ENCODE measurements at regions not wholly inside any gene's neighbourhood (a gene's known extent, or its start where the extent isn't known, plus 50 kb on each side); places are given as distances from the start of the nearest gene placed in this dataset.
"Not testable (repeated sequence)": the region's sequence is repeated elsewhere in the genome, so short reads cannot be mapped to it uniquely, and the experiment has no call there.

- DNase-seq (ENCODE audit: low read depth in 4 of 4, low spot score in 3 of 4): no peak
Measured at GRCh38 chr6:22150368-22151035, 146.3 kb downstream of the PRL start.

DNA sequence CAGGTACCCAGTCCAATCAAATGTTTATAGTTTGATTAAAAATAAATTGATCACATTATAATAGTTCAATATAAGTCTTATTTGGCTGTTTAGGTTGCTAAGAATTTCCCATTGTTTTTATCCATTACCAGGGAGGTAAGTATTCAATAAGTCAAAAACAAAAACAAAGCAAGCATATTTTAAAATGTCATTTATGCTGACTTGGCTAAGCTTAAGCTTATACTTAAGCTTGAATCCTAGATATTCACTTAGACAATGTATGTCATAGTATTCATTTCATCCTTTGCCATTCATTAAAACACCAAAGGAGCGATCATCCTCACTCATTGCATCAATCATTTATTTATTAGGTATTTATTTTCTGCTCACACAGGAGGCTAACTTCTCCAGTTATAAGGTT is 144.9 kb downstream of the PRL start:
- DNase-seq (ENCODE audit: low read depth in 4 of 4, low spot score in 3 of 4): no peak

DNA sequence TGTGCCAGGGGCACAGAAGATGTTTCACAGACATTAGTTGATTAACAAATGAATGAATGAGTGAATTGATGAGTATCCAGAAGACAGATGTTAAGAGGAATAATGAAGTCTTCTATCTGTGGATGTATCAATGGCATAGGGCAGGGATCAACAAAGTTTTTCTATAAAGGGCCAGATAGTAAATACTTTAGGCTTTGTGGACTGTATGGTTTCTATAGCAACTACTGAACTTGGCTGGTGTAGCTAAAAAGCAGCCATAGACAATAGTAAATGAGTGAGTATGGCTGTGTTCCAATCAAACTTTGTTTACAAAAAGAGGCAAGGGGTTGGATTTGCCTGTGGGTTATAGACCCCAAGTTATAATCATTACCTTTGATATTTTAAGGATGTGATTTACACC is 144.0 kb downstream of the PRL start:
- DNase-seq (ENCODE audit: low read depth in 4 of 4, low spot score in 3 of 4): no peak

GRCh38 chr6:22153384-22154158 is 143.3 kb downstream of the PRL start:
- DNase-seq (ENCODE audit: low read depth in 4 of 4, low spot score in 3 of 4): no peak

GRCh38 chr6:22155551-22155950 is 141.3 kb downstream of the PRL start:
- no peak for DNase-seq (ENCODE audit: low read depth in 4 of 4, low spot score in 3 of 4)

GRCh38 chr6:22157233-22157632 is 139.6 kb downstream of the PRL start:
- DNase-seq (ENCODE audit: low read depth in 4 of 4, low spot score in 3 of 4): no peak

- DNase-seq (ENCODE audit: low read depth in 4 of 4, low spot score in 3 of 4): no peak
Measured at GRCh38 chr6:22164236-22164635, 132.6 kb downstream of the PRL start.

DNA sequence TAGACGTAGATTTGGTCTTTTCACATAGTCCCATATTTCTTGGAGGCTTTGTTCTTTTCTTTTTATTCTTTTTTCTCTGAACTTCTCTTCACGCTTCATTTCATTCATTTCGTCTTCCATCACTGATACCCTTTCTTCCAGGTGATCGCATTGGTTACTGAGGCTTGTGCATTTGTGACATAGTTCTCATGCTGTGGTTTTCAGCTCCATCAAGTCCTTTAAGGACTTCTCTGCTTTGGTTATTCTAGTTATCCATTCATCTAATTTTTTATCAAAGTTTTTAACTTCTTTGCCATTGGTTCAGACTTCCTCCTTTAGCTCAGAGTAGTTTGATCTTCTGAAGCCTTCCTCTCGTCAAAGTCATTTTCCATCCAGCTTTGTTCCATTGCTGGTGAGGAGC is 125.8 kb downstream of the PRL start:
- DNase-seq (ENCODE audit: low read depth in 4 of 4, low spot score in 3 of 4): not testable (repeated sequence)

- DNase-seq (ENCODE audit: low read depth in 4 of 4, low spot score in 3 of 4): not testable (repeated sequence)
Measured at GRCh38 chr6:22171885-22172284, 125.0 kb downstream of the PRL start.

- no peak for DNase-seq (ENCODE audit: low read depth in 4 of 4, low spot score in 3 of 4)
Measured at GRCh38 chr6:22173311-22173710, 123.5 kb downstream of the PRL start.

- not testable (repeated sequence) for DNase-seq (ENCODE audit: low read depth in 4 of 4, low spot score in 3 of 4)
Measured at GRCh38 chr6:22180250-22180649, 116.6 kb downstream of the PRL start.

GRCh38 chr6:22184371-22184770 is 112.5 kb downstream of the PRL start:
- DNase-seq (ENCODE audit: low read depth in 4 of 4, low spot score in 3 of 4): no peak

DNA sequence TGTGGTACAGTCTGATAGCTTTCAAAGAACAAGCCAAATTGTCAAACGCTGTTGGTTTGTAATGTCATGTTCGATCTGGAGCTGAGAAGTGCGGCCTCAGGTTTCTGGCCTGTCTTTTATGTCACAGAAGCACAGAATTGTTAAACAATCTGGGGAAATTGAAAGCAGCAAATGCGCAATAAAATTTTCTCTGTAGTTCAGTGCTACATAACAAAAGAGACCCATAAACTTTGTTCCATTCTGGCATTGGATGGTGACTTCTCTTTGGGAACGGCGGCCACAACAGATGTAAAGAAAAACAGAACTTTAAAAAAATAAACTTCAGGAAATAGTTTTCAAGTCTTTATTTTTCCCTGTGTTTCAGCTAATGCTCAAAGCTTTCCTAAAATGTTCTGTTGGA is 106.9 kb downstream of the PRL start:
- DNase-seq (ENCODE audit: low read depth in 4 of 4, low spot score in 3 of 4): no peak

GRCh38 chr6:22194188-22194921 is 102.5 kb downstream of the PRL start:
- DNase-seq (ENCODE audit: low read depth in 4 of 4, low spot score in 3 of 4): no peak

- no peak for DNase-seq (ENCODE audit: low read depth in 4 of 4, low spot score in 3 of 4)
Measured at GRCh38 chr6:22199771-22200170, 97.1 kb downstream of the PRL start.

DNA sequence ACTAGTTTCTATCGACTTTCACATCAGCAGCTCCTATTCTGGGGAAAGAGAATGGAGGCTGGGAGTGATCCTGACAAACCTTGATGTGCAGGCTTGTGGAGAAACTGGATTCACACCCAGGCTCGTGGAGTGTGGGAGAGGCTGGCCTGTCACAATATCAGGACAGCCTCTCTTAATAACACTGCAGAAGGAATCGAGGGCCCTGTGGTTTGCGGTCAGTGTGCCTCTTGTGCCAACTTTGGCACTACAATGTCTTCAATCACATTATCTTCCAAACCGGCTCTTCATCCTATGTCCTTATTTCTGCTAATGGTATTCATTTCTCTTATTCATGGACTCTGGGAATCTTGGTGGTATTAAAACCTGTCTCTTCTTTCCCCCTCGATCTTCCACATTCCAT is 92.7 kb downstream of the PRL start:
- DNase-seq (ENCODE audit: low read depth in 4 of 4, low spot score in 3 of 4): no peak

DNA sequence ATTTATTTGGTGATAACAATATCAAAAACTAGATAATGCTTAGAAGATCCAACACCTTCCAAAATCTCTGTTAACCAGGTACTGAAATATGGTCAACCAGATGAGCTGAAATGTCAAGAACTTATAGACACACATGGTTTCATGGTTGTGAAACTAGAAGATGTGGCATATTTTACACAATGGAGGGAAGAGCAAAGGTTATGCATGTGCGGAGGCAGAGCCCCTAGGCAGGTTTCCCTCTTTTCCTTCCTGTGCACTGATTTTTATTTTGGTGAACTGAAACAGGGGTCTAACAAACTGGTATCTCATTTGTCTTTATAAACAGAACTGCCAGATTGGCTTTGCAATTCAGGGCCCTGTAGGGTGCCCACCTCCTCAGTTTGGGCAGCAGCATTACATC is 91.6 kb downstream of the PRL start:
- DNase-seq (ENCODE audit: low read depth in 4 of 4, low spot score in 3 of 4): no peak

DNA sequence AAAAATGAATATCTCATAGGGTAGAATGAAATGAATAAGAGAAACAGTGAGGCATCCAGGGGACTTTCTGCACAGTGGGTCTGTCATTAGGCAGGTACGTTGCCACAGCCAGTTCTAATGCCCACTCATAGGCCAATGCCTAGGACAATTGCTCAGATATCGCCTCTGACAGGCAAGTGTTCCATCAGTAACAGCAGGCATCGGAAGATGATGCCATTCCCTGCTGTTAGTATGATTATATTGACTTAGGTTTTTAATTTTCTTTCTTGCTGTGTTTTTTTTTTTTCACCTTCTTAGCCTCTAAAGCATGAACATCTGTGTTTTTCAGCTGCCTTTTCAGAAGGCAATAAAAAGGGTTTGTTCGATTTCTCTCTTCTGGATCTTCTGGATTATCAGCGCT is 90.7 kb downstream of the PRL start:
- no peak for DNase-seq (ENCODE audit: low read depth in 4 of 4, low spot score in 3 of 4)

DNA sequence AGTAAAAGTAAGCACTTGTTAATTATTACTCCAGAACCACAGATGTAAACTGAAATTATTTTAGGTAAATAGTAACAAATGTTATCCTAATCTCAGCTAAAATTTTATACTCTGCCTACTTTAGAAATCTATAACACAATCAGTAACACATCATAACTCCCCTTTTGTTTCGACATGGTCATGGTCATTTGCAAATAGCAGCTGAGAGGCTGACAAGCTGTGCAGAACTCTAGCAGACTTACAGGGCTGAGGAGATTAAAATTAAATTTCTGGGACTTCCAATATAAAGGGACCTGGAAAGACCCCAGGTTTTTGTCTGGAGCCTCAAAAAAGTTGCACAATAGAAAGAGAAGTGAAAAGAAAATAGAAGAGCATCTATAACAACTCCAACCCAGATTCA is 88.8 kb downstream of the PRL start:
- no peak for DNase-seq (ENCODE audit: low read depth in 4 of 4, low spot score in 3 of 4)

DNA sequence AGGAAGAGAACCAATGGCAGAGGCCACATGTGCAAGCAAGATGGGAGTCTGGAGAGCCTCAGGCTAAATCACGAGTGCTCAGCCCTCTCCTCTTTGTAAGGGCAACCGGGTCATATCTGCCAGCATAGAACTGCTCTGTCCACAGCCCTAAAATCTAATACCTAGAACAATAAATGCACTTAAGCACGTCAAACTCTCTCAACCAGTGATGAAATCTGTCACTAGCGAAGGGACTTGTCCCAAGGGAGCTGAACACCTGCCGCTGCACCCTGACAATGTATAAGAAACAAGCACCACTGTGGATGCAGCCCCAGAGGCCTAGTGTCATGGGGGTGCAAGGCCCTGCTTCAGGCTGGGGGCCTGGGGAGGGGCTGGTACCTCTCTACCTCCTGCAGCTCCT is 82.5 kb downstream of the PRL start:
- no peak for DNase-seq (ENCODE audit: low read depth in 4 of 4, low spot score in 3 of 4)

- not testable (repeated sequence) for DNase-seq (ENCODE audit: low read depth in 4 of 4, low spot score in 3 of 4)
Measured at GRCh38 chr6:22215474-22215873, 81.4 kb downstream of the PRL start.

- DNase-seq (ENCODE audit: low read depth in 4 of 4, low spot score in 3 of 4): no peak
Measured at GRCh38 chr6:22218410-22218809, 78.4 kb downstream of the PRL start.

Data from right renal pelvis (tissue), 4 donors.